H1 (cell line): ENCODE measurements at regions not wholly inside any gene's neighbourhood (a gene's known extent, or its start where the extent isn't known, plus 50 kb on each side); places are given as distances from the start of the nearest gene placed in this dataset.
A peak's percentile ranks its signal among the peaks of the same experiment; 100 is the strongest.

Experiments used
- CTCF ChIA-PET: fragments of 300-600 bp; sonication (Branson Sonifier 250); formaldehyde crosslinking; loops from one replicate; lab custom pipeline; 2021; ENCODE audit not compliant: partially characterized antibody; lab: Charles Lee
- POLR2A ChIA-PET: fragments of 300-600 bp; sonication (Branson Sonifier 250); formaldehyde crosslinking; loops from one replicate; lab custom pipeline; 2021; ENCODE audit warnings: inconsistent platforms; ENCODE audit not compliant: partially characterized antibody; lab: Charles Lee
- DNase-seq, 2 experiments: peaks; one replicate each; pipeline versions ENCODE4 v3.0.0 to v3.0.0-alpha.2; 2010 to 2022; ENCODE audit warnings: low spot score in 2 of 2, low read depth in 1 of 2, mixed read lengths in 1 of 2
- FAIRE-seq: peaks from 2 replicates; lab custom pipeline; 2011; peaks lifted over from hg19 to GRCh38; lab: Jason Lieb, UNC
- H2AFZ ChIP-seq: 2 replicates; pipeline ENCODE4 v1.8.1; 2012; ENCODE audit warnings: low read length, inconsistent platforms
- H2AK5ac ChIP-seq: 2 replicates; pipeline ENCODE4 v1.6.1; 2013; ENCODE audit warnings: low read depth, low read length
- H2BK120ac ChIP-seq: replicated peaks from 2 replicates; pipeline ENCODE3; 2013; ENCODE audit warnings: low read depth, low read length, inconsistent platforms
- H2BK12ac ChIP-seq: 2 replicates; pipeline ENCODE4 v1.6.1; 2013; ENCODE audit warnings: low read depth, low read length
- H2BK15ac ChIP-seq: 2 replicates; pipeline ENCODE4 v1.6.1; 2013; ENCODE audit warnings: low read length
- H2BK20ac ChIP-seq: 2 replicates; pipeline ENCODE4 v1.6.1; 2013; ENCODE audit warnings: low read length
- H2BK5ac ChIP-seq: 2 replicates; pipeline ENCODE4 v1.6.1; 2013; ENCODE audit warnings: low read depth, low read length
- H3K14ac ChIP-seq: 2 replicates; pipeline ENCODE4 v1.6.1; 2013; ENCODE audit warnings: inconsistent platforms; ENCODE audit not compliant: insufficient read length
- H3K18ac ChIP-seq: 2 replicates; pipeline ENCODE4 v1.6.1; 2013; ENCODE audit warnings: low read length; ENCODE audit errors: extremely low read depth
- H3K23ac ChIP-seq: 2 replicates; pipeline ENCODE4 v1.6.1; 2013; ENCODE audit warnings: inconsistent platforms; ENCODE audit not compliant: insufficient read length
- H3K23me2 ChIP-seq: 2 replicates; pipeline ENCODE4 v1.6.1; 2013; ENCODE audit warnings: low read depth, low read length
- H3K27ac ChIP-seq: 2 replicates; pipeline ENCODE4 v1.6.1; 2011; ENCODE audit warnings: low read depth, low read length, inconsistent platforms
- H3K27me3 ChIP-seq, 4 experiments: replicated peaks in 1 of 4; 1 replicate in 1 of 4; 2 replicates in 3 of 4; pipeline versions ENCODE4 v1.6.1 to v1.8.1; 2011 to 2013; ENCODE audit warnings: low read length in 3 of 4, mild to moderate bottlenecking in 3 of 4, inconsistent platforms in 2 of 4, mixed read lengths in 2 of 4, moderate library complexity in 1 of 4; ENCODE audit not compliant: control insufficient read depth in 3 of 4, insufficient read depth in 3 of 4; ENCODE audit errors: extremely low read depth in 1 of 4
- H3K36me3 ChIP-seq, 4 experiments: 2 replicates each; pipeline versions ENCODE4 v1.6.1 to v1.8.1; 2011 to 2013; ENCODE audit warnings: mild to moderate bottlenecking in 4 of 4, low read length in 3 of 4, moderate library complexity in 2 of 4, control low read depth in 1 of 4, inconsistent platforms in 1 of 4; ENCODE audit not compliant: insufficient read depth in 4 of 4, control insufficient read depth in 2 of 4
- H3K4ac ChIP-seq: replicated peaks from 2 replicates; pipeline ENCODE3; 2013; ENCODE audit warnings: low read length, low read depth, mixed read lengths, inconsistent platforms; ENCODE audit not compliant: insufficient read length
- H3K4me1 ChIP-seq, 4 experiments: replicated peaks in 1 of 4; 1 replicate in 1 of 4; 2 replicates in 3 of 4; pipeline versions ENCODE4 v1.6.1 to v1.8.1; 2011 to 2013; ENCODE audit warnings: low read length in 3 of 4, inconsistent platforms in 2 of 4, mixed read lengths in 1 of 4; ENCODE audit not compliant: insufficient read depth in 4 of 4, control insufficient read depth in 3 of 4
- H3K4me2 ChIP-seq, 2 experiments: 2 replicates each; pipeline versions ENCODE4 v1.6.1 to v1.8.1; 2011 to 2013; ENCODE audit warnings: low read depth in 2 of 2, low read length in 2 of 2, control low read depth in 1 of 2, inconsistent platforms in 1 of 2, mild to moderate bottlenecking in 1 of 2; ENCODE audit not compliant: insufficient read depth in 1 of 2
- H3K4me3 ChIP-seq, 4 experiments: fragments of 200-600, 300-600 bp in 1 of 4; sonication (generic), shearing (Covaris generic), sonication (Bioruptor Twin) in 1 of 4; 2 replicates each; pipeline versions ENCODE4 v1.5.1 to v1.8.1; 2011 to 2016; ENCODE audit warnings: low read length in 4 of 4, low read depth in 3 of 4, control low read depth in 2 of 4, inconsistent platforms in 2 of 4, mild to moderate bottlenecking in 2 of 4, mixed read lengths in 1 of 4, moderate library complexity in 1 of 4; ENCODE audit not compliant: insufficient read depth in 2 of 4; ENCODE audit errors: extremely low read depth in 1 of 4
- H3K56ac ChIP-seq: replicated peaks from 2 replicates; pipeline ENCODE3; 2013; ENCODE audit warnings: low read depth, mild to moderate bottlenecking, mixed read lengths, low read length, inconsistent platforms; ENCODE audit not compliant: insufficient read length
- H3K79me1 ChIP-seq: 2 replicates; pipeline ENCODE4 v1.6.1; 2013; ENCODE audit warnings: low read depth, low read length, control low read depth
- H3K79me2 ChIP-seq, 2 experiments: 2 replicates each; pipeline versions ENCODE4 v1.6.1 to v1.8.1; 2012 to 2013; ENCODE audit warnings: low read length in 2 of 2, mild to moderate bottlenecking in 2 of 2, inconsistent platforms in 1 of 2; ENCODE audit not compliant: insufficient read depth in 2 of 2, control insufficient read depth in 1 of 2
- H3K9ac ChIP-seq, 4 experiments: replicated peaks in 1 of 4; 1 replicate in 1 of 4; 2 replicates in 3 of 4; pipeline versions ENCODE4 v1.6.1 to v1.8.1; 2011 to 2013; ENCODE audit warnings: low read depth in 3 of 4, low read length in 3 of 4, control low read depth in 2 of 4, mild to moderate bottlenecking in 2 of 4, moderate library complexity in 2 of 4, inconsistent platforms in 1 of 4; ENCODE audit errors: extremely low read depth in 1 of 4
- H3K9me3 ChIP-seq, 2 experiments: 2 replicates each; pipeline versions ENCODE4 v1.6.1 to v1.8.1; 2012 to 2013; ENCODE audit warnings: mild to moderate bottlenecking in 2 of 2, moderate library complexity in 2 of 2, control low read depth in 1 of 2, inconsistent platforms in 1 of 2, low read depth in 1 of 2, low read length in 1 of 2, mixed read lengths in 1 of 2; ENCODE audit not compliant: insufficient read depth in 2 of 2
- H4K20me1 ChIP-seq, 2 experiments: replicated peaks in 1 of 2; 2 replicates each; pipeline versions ENCODE3 to v1.8.1; 2011 to 2013; ENCODE audit warnings: inconsistent platforms in 2 of 2, low read length in 2 of 2, mild to moderate bottlenecking in 1 of 2; ENCODE audit not compliant: insufficient read depth in 2 of 2, control insufficient read depth in 1 of 2
- H4K5ac ChIP-seq: 2 replicates; pipeline ENCODE4 v1.6.1; 2013; ENCODE audit warnings: low read length, low read depth, mixed read lengths, inconsistent platforms; ENCODE audit not compliant: insufficient read length
- H4K8ac ChIP-seq: 2 replicates; pipeline ENCODE4 v1.8.0; 2013; ENCODE audit warnings: mild to moderate bottlenecking, moderate library complexity, low read length, inconsistent platforms; ENCODE audit not compliant: insufficient read depth; ENCODE audit errors: extremely low read depth
- H4K91ac ChIP-seq: replicated peaks from 2 replicates; pipeline ENCODE3; 2013; ENCODE audit warnings: low read length, mixed read lengths, inconsistent platforms; ENCODE audit not compliant: insufficient read length
- ASH2L ChIP-seq: fragments of 200-600, 300-600 bp; sonication (generic); IDR thresholded peaks from one replicate; pipeline ENCODE4 v1.7.1; 2017; ENCODE audit warnings: low read length
- GTF2F1 ChIP-seq: IDR thresholded peaks from 2 replicates; pipeline ENCODE4 v1.6.1; 2012; ENCODE audit warnings: low read depth, low read length, improper control_type of control experiment, borderline replicate concordance
- WGBS, 2 experiments: shearing (Covaris generic) in 1 of 2; methylation state at CpG; one replicate each; pipeline versions ENCODE4 v1.1.6 to v1.1.7; 2013 to 2015; ENCODE audit warnings: low lambda C conversion rate in 2 of 2, mixed read lengths in 2 of 2, inconsistent platforms in 1 of 2, low coverage in 1 of 2, missing lambda C conversion rate in 1 of 2; ENCODE audit not compliant: insufficient replicate concordance in 2 of 2, insufficient coverage in 1 of 2, insufficient read length in 1 of 2; ENCODE audit errors: extremely low coverage in 1 of 2, missing lambda C conversion rate in 1 of 2; 5-methylcytosine and 5-hydroxymethylcytosine counted together

GRCh38 chr5:135211083-135211790 is 177.2 kb upstream of the PITX1 start:
- H3K9ac ChIP-seq, result no peak overlapping the region
- CTCF ChIA-PET, result interaction anchor here (0.7 to 2.7 kb wide), 14 partner anchors 8 to 343 kb away, joined by 3 to 10 read pairs (median 4); no protein-coding TSS in a partner anchor
- H2BK12ac ChIP-seq, result no peak overlapping the region; the same call in 1 of the 2 replicates
- H3K18ac ChIP-seq, result no peak overlapping the region
- H4K20me1 ChIP-seq, result no peaks in the 10 kb centered on the region
- no peak overlapping the region for H2BK20ac ChIP-seq
- H4K91ac ChIP-seq, result no peak overlapping the region
- TF ChIP-seq ASH2L (no peak), GTF2F1 (no peak)
- H3K56ac ChIP-seq, result no peak overlapping the region
- H2BK5ac ChIP-seq, result no peak overlapping the region
- no peak overlapping the region for H4K5ac ChIP-seq
- no peaks in the 10 kb centered on the region for H3K23me2 ChIP-seq
- POLR2A ChIA-PET, result no interaction called here
- no peak overlapping the region for H3K4me3 ChIP-seq
- H3K4me2 ChIP-seq, result no peak overlapping the region
- no peaks in the 10 kb centered on the region; a peak in 2 of 7 replicates for H3K27me3 ChIP-seq
- no peak overlapping the region for H3K4ac ChIP-seq
- no peak overlapping the region for H4K8ac ChIP-seq
- no peak overlapping the region for H3K27ac ChIP-seq
- no peaks in the 10 kb centered on the region; a peak in 1 of 4 replicates for H3K79me2 ChIP-seq
- no peak overlapping the region for H2BK120ac ChIP-seq
- H3K14ac ChIP-seq, result no peak overlapping the region
- H2BK15ac ChIP-seq, result no peak overlapping the region
- no peaks in the 10 kb centered on the region for H3K36me3 ChIP-seq
- DNase-seq (peak in 1 of 2 experiments; percentile 28), FAIRE-seq (no peak)
- no peak overlapping the region for H2AFZ ChIP-seq
- H3K23ac ChIP-seq, result no peak overlapping the region
- no peaks in the 10 kb centered on the region for H3K79me1 ChIP-seq
- no peak overlapping the region for H2AK5ac ChIP-seq
- 84% methylated on average over 9 of the region's 9 CpGs; no CpG with 5 or more reads in 1 of the 2 experiments for WGBS, 2 experiments
- peaks cover 0 to 9% (median 6%) of the 10 kb centered on the region in 4 experiments; a peak in 5 of 7 replicates for H3K4me1 ChIP-seq
- H3K9me3 ChIP-seq, result no peaks in the 10 kb centered on the region
